Stomach smooth muscle (tissue), 2 donors: ENCODE measurements at regions not wholly inside any gene's neighbourhood (a gene's known extent, or its start where the extent isn't known, plus 50 kb on each side); places are given as distances from the start of the nearest gene placed in this dataset.
"Not testable (repeated sequence)": the region's sequence is repeated elsewhere in the genome, so short reads cannot be mapped to it uniquely, and the experiment has no call there.

Experiments
- H3K27ac ChIP-seq: one replicate; pipeline ENCODE4 v1.7.0; 2013; ENCODE audit warnings: mild to moderate bottlenecking, low read length, inconsistent platforms
- H3K27me3 ChIP-seq, 2 donors: one replicate each; pipeline ENCODE4 v1.7.0; 2013; ENCODE audit warnings: low read length in 2 of 2; ENCODE audit not compliant: insufficient read depth in 2 of 2, control insufficient read depth in 1 of 2
- H3K36me3 ChIP-seq, 2 donors: one replicate each; pipeline ENCODE4 v1.7.0; 2013; ENCODE audit warnings: low read length in 2 of 2; ENCODE audit not compliant: control insufficient read depth in 2 of 2, insufficient read depth in 2 of 2
- H3K4me1 ChIP-seq: one replicate; pipeline ENCODE4 v1.7.0; 2013; ENCODE audit warnings: low read length; ENCODE audit not compliant: control insufficient read depth, insufficient read depth
- H3K4me3 ChIP-seq, 2 donors: one replicate each; pipeline ENCODE4 v1.7.0; 2013; ENCODE audit warnings: low read length in 2 of 2
- H3K9ac ChIP-seq, 2 donors: one replicate each; pipeline ENCODE4 v1.7.0; 2013; ENCODE audit warnings: low read length in 2 of 2, mild to moderate bottlenecking in 1 of 2
- H3K9me3 ChIP-seq, 2 donors: one replicate each; pipeline ENCODE4 v1.7.0; 2013; ENCODE audit warnings: low read length in 2 of 2; ENCODE audit not compliant: control insufficient read depth in 2 of 2
- donor health status: healthy.
- donor health status: Pancreatic carcinoma.

- Histone ChIP-seq H3K27ac (no peak overlapping the region), H3K4me1 (no peaks in the 10 kb centered on the region), H3K27me3 (no peaks in the 10 kb centered on the region), H3K9me3 (no peaks in the 10 kb centered on the region), H3K4me3 (no peak overlapping the region), H3K9ac (no peak overlapping the region), H3K36me3 (no peaks in the 10 kb centered on the region)
These were observed 296.7 kb upstream of the PTBP2 start for GRCh38 chr1:96424877-96425276.

- no peak overlapping the region for H3K27ac ChIP-seq
- H3K4me3 ChIP-seq = no peak overlapping the region
- no peaks in the 10 kb centered on the region for H3K36me3 ChIP-seq
- no peaks in the 10 kb centered on the region for H3K9me3 ChIP-seq
- H3K9ac ChIP-seq = no peak overlapping the region
- no peaks in the 10 kb centered on the region for H3K4me1 ChIP-seq
- no peaks in the 10 kb centered on the region for H3K27me3 ChIP-seq
These were observed 296.0 kb upstream of the PTBP2 start for GRCh38 chr1:96425382-96426129.

GRCh38 chr1:96427616-96428015, 294.0 kb upstream of the PTBP2 start:
- no peaks in the 10 kb centered on the region for H3K27me3 ChIP-seq
- H3K27ac ChIP-seq = no peak overlapping the region
- H3K4me3 ChIP-seq = no peak overlapping the region
- no peaks in the 10 kb centered on the region for H3K36me3 ChIP-seq
- no peaks in the 10 kb centered on the region for H3K4me1 ChIP-seq
- no peaks in the 10 kb centered on the region for H3K9me3 ChIP-seq
- no peak overlapping the region for H3K9ac ChIP-seq

DNA sequence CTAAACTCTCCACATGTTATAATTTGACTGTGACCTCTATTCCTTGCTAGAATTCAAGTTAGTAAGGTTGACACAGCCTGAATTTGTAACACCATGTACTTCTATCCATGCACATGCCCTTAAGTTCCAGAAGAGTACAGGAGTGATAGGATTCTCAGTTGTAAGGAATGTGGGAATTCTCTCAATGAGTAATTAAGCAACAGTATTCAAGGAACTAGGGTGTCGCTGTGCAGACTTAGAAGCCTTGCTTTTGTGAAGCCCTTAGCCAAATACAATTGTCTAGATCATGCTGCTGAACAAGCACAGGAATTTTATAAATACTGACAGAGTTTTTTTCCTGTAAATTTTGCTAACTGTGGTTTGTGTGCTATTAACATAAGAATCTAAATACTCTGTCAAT, 276.3 kb upstream of the PTBP2 start:
- H3K36me3 ChIP-seq = no peaks in the 10 kb centered on the region
- no peaks in the 10 kb centered on the region for H3K4me1 ChIP-seq
- H3K9ac ChIP-seq = no peak overlapping the region
- H3K27ac ChIP-seq = no peak overlapping the region
- no peaks in the 10 kb centered on the region for H3K27me3 ChIP-seq
- H3K4me3 ChIP-seq = no peak overlapping the region
- H3K9me3 ChIP-seq = no peaks in the 10 kb centered on the region

- peaks cover 0 to 3% of the 10 kb centered on the region in 2 donors for H3K9me3 ChIP-seq
- H3K27me3 ChIP-seq = no peaks in the 10 kb centered on the region
- H3K9ac ChIP-seq = no peak overlapping the region
- no peak overlapping the region for H3K27ac ChIP-seq
- no peaks in the 10 kb centered on the region for H3K36me3 ChIP-seq
- no peak overlapping the region for H3K4me3 ChIP-seq
- no peaks in the 10 kb centered on the region for H3K4me1 ChIP-seq
These were observed 257.5 kb upstream of the PTBP2 start for GRCh38 chr1:96464066-96464465.

DNA sequence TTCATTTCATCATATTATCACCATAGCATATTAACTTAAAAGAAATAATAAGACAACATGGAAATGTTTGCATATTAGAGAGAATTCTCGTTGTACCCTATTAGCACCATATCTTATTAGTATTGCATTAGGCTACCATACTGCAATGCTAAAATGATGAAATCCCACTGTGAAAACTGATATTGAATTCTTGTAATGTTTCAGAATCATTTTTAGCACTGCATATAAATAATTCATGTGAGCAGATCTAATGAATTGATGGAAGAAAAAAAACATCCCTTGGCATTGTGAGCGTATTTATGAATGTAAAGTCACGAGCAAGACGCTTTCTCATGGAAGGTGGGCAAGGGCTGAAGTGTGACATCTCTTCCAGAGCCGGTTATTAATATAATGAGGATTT, 257.1 kb upstream of the PTBP2 start:
- Histone ChIP-seq H3K27ac (no peak overlapping the region), H3K36me3 (no peaks in the 10 kb centered on the region), H3K9ac (no peak overlapping the region), H3K27me3 (no peaks in the 10 kb centered on the region), H3K9me3 (peaks cover 0 to 3% of the 10 kb centered on the region in 2 donors), H3K4me1 (no peaks in the 10 kb centered on the region), H3K4me3 (no peak overlapping the region)

GRCh38 chr1:96464991-96465390, 256.6 kb upstream of the PTBP2 start:
- Histone ChIP-seq H3K36me3 (no peaks in the 10 kb centered on the region), H3K27me3 (no peaks in the 10 kb centered on the region), H3K27ac (no peak overlapping the region), H3K9ac (no peak overlapping the region), H3K9me3 (peaks cover 0 to 3% of the 10 kb centered on the region in 2 donors), H3K4me1 (no peaks in the 10 kb centered on the region), H3K4me3 (no peak overlapping the region)

- Histone ChIP-seq H3K36me3 (no peaks in the 10 kb centered on the region), H3K27ac (no peak overlapping the region), H3K4me1 (no peaks in the 10 kb centered on the region), H3K9me3 (peaks cover 0 to 3% of the 10 kb centered on the region in 2 donors), H3K27me3 (no peaks in the 10 kb centered on the region), H3K4me3 (no peak overlapping the region), H3K9ac (no peak overlapping the region)
These were observed 256.1 kb upstream of the PTBP2 start for GRCh38 chr1:96465441-96465840.

GRCh38 chr1:96466842-96467241, 254.7 kb upstream of the PTBP2 start:
- Histone ChIP-seq H3K4me3 (no peak overlapping the region), H3K27me3 (no peaks in the 10 kb centered on the region), H3K4me1 (no peaks in the 10 kb centered on the region), H3K27ac (no peak overlapping the region), H3K36me3 (no peaks in the 10 kb centered on the region), H3K9me3 (peaks cover 0 to 3% of the 10 kb centered on the region in 2 donors), H3K9ac (no peak overlapping the region)

DNA sequence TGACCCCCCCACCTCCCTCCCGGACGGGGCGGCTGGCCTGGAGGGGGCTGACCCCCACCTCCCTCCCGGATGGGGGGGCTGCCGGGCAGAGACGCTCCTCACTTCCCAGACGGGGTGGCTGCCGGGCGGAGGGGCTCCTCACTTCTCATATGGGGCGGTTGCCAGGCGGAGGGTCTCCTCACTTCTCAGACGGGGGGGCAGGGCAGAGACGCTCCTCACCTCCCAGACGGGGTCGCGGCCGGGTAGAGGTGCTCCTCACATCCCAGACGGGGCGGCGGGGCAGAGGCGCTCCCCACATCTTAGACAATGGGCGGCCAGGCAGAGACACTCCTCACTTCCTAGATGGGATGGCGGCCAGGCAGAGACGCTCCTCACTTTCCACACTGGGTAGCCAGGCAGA, 251.9 kb upstream of the PTBP2 start:
- H3K4me1 ChIP-seq, H3K27me3 ChIP-seq, H3K36me3 ChIP-seq, H3K4me3 ChIP-seq, H3K9ac ChIP-seq, H3K27ac ChIP-seq, H3K9me3 ChIP-seq: not testable (repeated sequence)

DNA sequence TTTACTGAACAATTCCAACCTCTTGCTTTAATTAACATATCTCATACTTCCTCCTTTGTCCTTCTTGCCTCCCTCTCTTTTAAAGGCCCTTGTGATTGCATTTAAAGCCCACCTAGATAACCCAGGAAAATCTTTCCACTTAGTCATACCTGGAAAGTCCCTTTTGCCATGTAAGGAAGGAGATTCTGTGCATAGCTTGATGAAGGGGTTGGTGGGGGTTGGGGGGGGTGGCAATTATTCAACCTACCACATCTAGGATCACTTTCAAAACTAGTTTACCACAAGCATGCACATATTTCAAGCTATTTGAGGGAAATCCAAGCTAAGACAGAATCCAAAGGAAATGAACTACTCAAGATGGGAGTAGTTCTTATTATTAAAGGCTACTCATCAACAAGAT, 249.1 kb upstream of the PTBP2 start:
- H3K27me3 ChIP-seq = no peaks in the 10 kb centered on the region
- peaks cover 0 to 3% of the 10 kb centered on the region in 2 donors for H3K9me3 ChIP-seq
- no peaks in the 10 kb centered on the region for H3K4me1 ChIP-seq
- H3K9ac ChIP-seq = no peak overlapping the region
- H3K36me3 ChIP-seq = no peaks in the 10 kb centered on the region
- no peak overlapping the region for H3K4me3 ChIP-seq
- H3K27ac ChIP-seq = no peak overlapping the region
